ENCODE measurements at regions not wholly inside any gene's neighbourhood (a gene's known extent, or its start where the extent isn't known, plus 50 kb on each side); places are given as distances from the start of the nearest gene placed in this dataset.

GRCh38 chr2:199148076-199148845 is 309.5 kb downstream of the SATB2 start:
- Histone ChIP-seq H3K4me3 (ENCODE audit: low read length) (no peak overlapping the region), H3K27ac (ENCODE audit: low read depth in 1 of 2, low read length in 2 of 2) (no peak overlapping the region), H3K9me3 (ENCODE audit: control insufficient read depth in 1 of 2, insufficient read depth in 1 of 2, low read length in 2 of 2) (no peaks in the 10 kb centered on the region), H3K36me3 (ENCODE audit: insufficient read depth, low read length) (no peaks in the 10 kb centered on the region), H3K27me3 (ENCODE audit: control insufficient read depth in 1 of 2, insufficient read depth in 2 of 2, low read length in 2 of 2) (no peaks in the 10 kb centered on the region), H3K4me1 (ENCODE audit: insufficient read depth, low read length) (no peaks in the 10 kb centered on the region)
- DNase-seq (no peak), ATAC-seq (ENCODE audit: poor library complexity) (no peak)
- Mint-ChIP-seq H3K9me3 (peaks cover 3% of the 10 kb centered on the region), H3K4me3 (no peak overlapping the region), H3K36me3 (ENCODE audit: low read depth) (no peaks in the 10 kb centered on the region), H3K27me3 (no peaks in the 10 kb centered on the region), H3K27ac (no peak overlapping the region), H3K4me1 (ENCODE audit: low read depth) (no peaks in the 10 kb centered on the region)
- no peak for TF ChIP-seq CTCF (IDR thresholded peaks at IDR 0.05)
- intact Hi-C loops (cut with DNase I, micrococcal nuclease): no loop called here
- CTCF ChIA-PET: no interaction called here
- POLR2A ChIA-PET: no interaction called here

GRCh38 chr2:199147216-199147615 is 310.5 kb downstream of the SATB2 start:
- no peaks in the 10 kb centered on the region for H3K27me3 Mint-ChIP-seq
- Histone ChIP-seq H3K27ac (ENCODE audit: low read depth in 1 of 2, low read length in 2 of 2) (no peak overlapping the region), H3K4me3 (ENCODE audit: low read length) (no peak overlapping the region), H3K4me1 (ENCODE audit: insufficient read depth, low read length) (no peaks in the 10 kb centered on the region), H3K9me3 (ENCODE audit: control insufficient read depth in 1 of 2, insufficient read depth in 1 of 2, low read length in 2 of 2) (no peaks in the 10 kb centered on the region), H3K36me3 (ENCODE audit: insufficient read depth, low read length) (no peaks in the 10 kb centered on the region), H3K27me3 (ENCODE audit: control insufficient read depth in 1 of 2, insufficient read depth in 2 of 2, low read length in 2 of 2) (no peaks in the 10 kb centered on the region)
- TF ChIP-seq CTCF (IDR thresholded peaks at IDR 0.05): no peak
- ATAC-seq (ENCODE audit: poor library complexity): no peak
- no peak overlapping the region for H3K27ac Mint-ChIP-seq
- intact Hi-C loops (cut with DNase I, micrococcal nuclease): no loop called here
- no peak for DNase-seq
- H3K9me3 Mint-ChIP-seq: peaks cover 3% of the 10 kb centered on the region
- H3K4me1 Mint-ChIP-seq (ENCODE audit: low read depth): no peaks in the 10 kb centered on the region
- no peak overlapping the region for H3K4me3 Mint-ChIP-seq
- H3K36me3 Mint-ChIP-seq (ENCODE audit: low read depth): no peaks in the 10 kb centered on the region
- CTCF ChIA-PET: no interaction called here
- POLR2A ChIA-PET: no interaction called here

- no peak overlapping the region for H3K27ac Mint-ChIP-seq
- peaks cover 3% of the 10 kb centered on the region for H3K9me3 Mint-ChIP-seq
- H3K36me3 ChIP-seq (ENCODE audit: insufficient read depth, low read length): no peaks in the 10 kb centered on the region
- intact Hi-C loops (cut with DNase I, micrococcal nuclease): no loop called here
- H3K9me3 ChIP-seq (ENCODE audit: control insufficient read depth in 1 of 2, insufficient read depth in 1 of 2, low read length in 2 of 2): peaks cover 0 to 8% of the 10 kb centered on the region in 2 experiments
- ATAC-seq (ENCODE audit: poor library complexity): no peak
- H3K4me3 Mint-ChIP-seq: no peak overlapping the region
- H3K4me1 Mint-ChIP-seq (ENCODE audit: low read depth): no peaks in the 10 kb centered on the region
- no peaks in the 10 kb centered on the region for H3K4me1 ChIP-seq (ENCODE audit: insufficient read depth, low read length)
- POLR2A ChIA-PET: no interaction called here
- no peak for TF ChIP-seq CTCF (IDR thresholded peaks at IDR 0.05)
- no peak for DNase-seq
- CTCF ChIA-PET: no interaction called here
- no peaks in the 10 kb centered on the region for H3K27me3 ChIP-seq (ENCODE audit: control insufficient read depth in 1 of 2, insufficient read depth in 2 of 2, low read length in 2 of 2)
- H3K36me3 Mint-ChIP-seq (ENCODE audit: low read depth): no peaks in the 10 kb centered on the region
- H3K27me3 Mint-ChIP-seq: no peaks in the 10 kb centered on the region
- no peak overlapping the region for H3K27ac ChIP-seq (ENCODE audit: low read depth in 1 of 2, low read length in 2 of 2)
- no peak overlapping the region for H3K4me3 ChIP-seq (ENCODE audit: low read length)
These were observed 313.2 kb downstream of the SATB2 start for GRCh38 chr2:199144546-199144945.
